SU-DHL-6 (cell line): ENCODE measurements at regions not wholly inside any gene's neighbourhood (a gene's known extent, or its start where the extent isn't known, plus 50 kb on each side); places are given as distances from the start of the nearest gene placed in this dataset.

Source experiments
- H2AFZ ChIP-seq: fragments of 200-600 bp; sonication (generic); 2 replicates; pipeline ENCODE4 v1.6.1; 2014; ENCODE audit warnings: low read depth, mild to moderate bottlenecking, moderate library complexity, mixed read lengths, antibody characterized with exemption, low read length; ENCODE audit not compliant: severe bottlenecking
- H3F3A ChIP-seq: fragments of 200-600 bp; shearing (Covaris generic); 2 replicates; pipeline ENCODE4 v1.6.0; 2016; ENCODE audit warnings: antibody characterized with exemption, mild to moderate bottlenecking; ENCODE audit not compliant: insufficient read depth
- H3K27ac ChIP-seq: fragments of 200-600 bp; sonication (generic); 2 replicates; pipeline ENCODE4 v1.5.1; 2016; ENCODE audit warnings: low read depth, mild to moderate bottlenecking, low read length, moderate library complexity, mixed read lengths
- H3K27me3 ChIP-seq: fragments of 200-600 bp; sonication (generic), shearing (Covaris generic); 2 replicates; pipeline ENCODE4 v1.6.0; 2014; ENCODE audit warnings: mild to moderate bottlenecking, low read length
- H3K36me3 ChIP-seq: fragments of 200-600 bp; sonication (generic); 2 replicates; pipeline ENCODE4 v1.6.1; 2014; ENCODE audit warnings: mild to moderate bottlenecking, low read length, mixed read lengths
- H3K4me2 ChIP-seq: fragments of 300-600, 200-600 bp; shearing (Covaris generic), sonication (generic); 2 replicates; pipeline ENCODE4 v1.6.0; 2014; ENCODE audit warnings: low read length, low read depth, mild to moderate bottlenecking; ENCODE audit not compliant: poor library complexity, severe bottlenecking
- H3K4me3 ChIP-seq: fragments of 200-600 bp; sonication (generic); 2 replicates; pipeline ENCODE4 v1.5.1; 2014; ENCODE audit warnings: antibody characterized with exemption, low read length, mild to moderate bottlenecking, mixed read lengths; ENCODE audit not compliant: insufficient read depth, poor library complexity, severe bottlenecking
- H3K79me2 ChIP-seq: fragments of 200-600 bp; sonication (generic); 2 replicates; pipeline ENCODE4 v1.6.1; 2014; ENCODE audit warnings: mild to moderate bottlenecking, low read length, moderate library complexity; ENCODE audit not compliant: insufficient read depth
- H3K9ac ChIP-seq: fragments of 200-600 bp; sonication (generic); 2 replicates; pipeline ENCODE4 v1.7.0; 2014; ENCODE audit warnings: mild to moderate bottlenecking, low read length
- H3K9me2 ChIP-seq: fragments of 200-600 bp; sonication (generic); replicated peaks from 2 replicates; pipeline ENCODE4 v1.6.1; 2014; ENCODE audit warnings: low read length; ENCODE audit not compliant: insufficient read depth
- H3K9me3 ChIP-seq: fragments of 200-600 bp; sonication (generic); 2 replicates; pipeline ENCODE4 v1.6.1; 2014; ENCODE audit warnings: low read length, mixed read lengths; ENCODE audit not compliant: insufficient read depth
- H4K20me1 ChIP-seq: fragments of 200-600 bp; sonication (generic); 2 replicates; pipeline ENCODE4 v1.6.1; 2014; ENCODE audit warnings: low read depth, mild to moderate bottlenecking, antibody characterized with exemption, low read length, moderate library complexity, mixed read lengths
- CTCF ChIP-seq: fragments of 200-600 bp; sonication (generic); IDR thresholded peaks from one replicate; pipeline ENCODE4 v1.5.1; 2017; ENCODE audit warnings: antibody characterized with exemption, mild to moderate bottlenecking, low read length, moderate library complexity; ENCODE audit not compliant: insufficient read depth, poor library complexity, severe bottlenecking
- EZH2phosphoT487 ChIP-seq: fragments of 200-600 bp; sonication (generic), shearing (Covaris generic); conservative IDR thresholded peaks from 2 replicates; pipeline ENCODE4 v1.6.1; 2018; ENCODE audit warnings: mild to moderate bottlenecking, antibody characterized with exemption, low read length, moderate library complexity, mixed read lengths

GRCh38 chr20:48310305-48310704 lies 517.5 kb downstream of the PREX1 start:
- H4K20me1 ChIP-seq, result no peaks in the 10 kb centered on the region
- no peaks in the 10 kb centered on the region for H3K36me3 ChIP-seq
- TF ChIP-seq CTCF (no peak), EZH2phosphoT487 (no peak)
- H3K9me2 ChIP-seq, result no peaks in the 10 kb centered on the region
- no peaks in the 10 kb centered on the region for H3K79me2 ChIP-seq
- H3K4me2 ChIP-seq, result no peak overlapping the region
- H3K9ac ChIP-seq, result no peak overlapping the region
- H3K9me3 ChIP-seq, result no peaks in the 10 kb centered on the region
- no peaks in the 10 kb centered on the region for H3K27me3 ChIP-seq
- no peak overlapping the region for H3K27ac ChIP-seq
- H3F3A ChIP-seq, result no peaks in the 10 kb centered on the region
- no peak overlapping the region for H3K4me3 ChIP-seq
- no peak overlapping the region for H2AFZ ChIP-seq

- Histone ChIP-seq H3K36me3 (no peaks in the 10 kb centered on the region), H4K20me1 (no peaks in the 10 kb centered on the region), H3K9ac (no peak overlapping the region), H3F3A (no peaks in the 10 kb centered on the region), H3K4me2 (no peak overlapping the region), H3K9me3 (no peaks in the 10 kb centered on the region), H3K79me2 (no peaks in the 10 kb centered on the region), H2AFZ (no peak overlapping the region), H3K9me2 (no peaks in the 10 kb centered on the region), H3K27me3 (no peaks in the 10 kb centered on the region), H3K4me3 (no peak overlapping the region), H3K27ac (no peak overlapping the region)
- TF ChIP-seq CTCF (no peak), EZH2phosphoT487 (no peak)
Measured at GRCh38 chr20:48309293-48309692, 518.5 kb downstream of the PREX1 start.

- H4K20me1 ChIP-seq, result no peaks in the 10 kb centered on the region
- H2AFZ ChIP-seq, result no peak overlapping the region
- no peaks in the 10 kb centered on the region for H3K27me3 ChIP-seq
- H3K27ac ChIP-seq, result no peak overlapping the region
- no peaks in the 10 kb centered on the region for H3K9me2 ChIP-seq
- H3K79me2 ChIP-seq, result no peaks in the 10 kb centered on the region
- no peaks in the 10 kb centered on the region for H3K9me3 ChIP-seq
- H3K9ac ChIP-seq, result no peak overlapping the region
- no peak overlapping the region for H3K4me2 ChIP-seq
- no peaks in the 10 kb centered on the region for H3K36me3 ChIP-seq
- H3K4me3 ChIP-seq, result no peak overlapping the region
- H3F3A ChIP-seq, result no peaks in the 10 kb centered on the region
- no peak for TF ChIP-seq EZH2phosphoT487
- TF ChIP-seq CTCF, result no peak
Measured at GRCh38 chr20:48308882-48309281, 518.9 kb downstream of the PREX1 start.
